GM20000 (cell line): ENCODE measurements at regions not wholly inside any gene's neighbourhood (a gene's known extent, or its start where the extent isn't known, plus 50 kb on each side); places are given as distances from the start of the nearest gene placed in this dataset.
"Not testable (repeated sequence)": the region's sequence is repeated elsewhere in the genome, so short reads cannot be mapped to it uniquely, and the experiment has no call there.

Experiments
- DNase-seq: peaks from one replicate; pipeline ENCODE4 v3.0.0; 2012; ENCODE audit warnings: low spot score
- CTCF ChIP-seq: IDR thresholded peaks from 2 replicates; pipeline ENCODE4 v1.5.1; 2012; ENCODE audit warnings: mild to moderate bottlenecking, control low read depth; ENCODE audit errors: extremely low read depth, missing control alignments

GRCh38 chr3:34077417-34078195 is 279.2 kb downstream of the PDCD6IP start:
- DNase-seq, result no peak
- TF ChIP-seq CTCF, result no peak

GRCh38 chr3:34078418-34078817 is 280.0 kb downstream of the PDCD6IP start:
- no peak for TF ChIP-seq CTCF
- DNase-seq, result no peak

- DNase-seq, result not testable (repeated sequence)
Measured at GRCh38 chr3:34079849-34080248, 281.4 kb downstream of the PDCD6IP start.

- DNase-seq, result not testable (repeated sequence)
Measured at GRCh38 chr3:34090379-34090778, 291.9 kb downstream of the PDCD6IP start.

- no peak for TF ChIP-seq CTCF
- DNase-seq, result no peak
Measured at GRCh38 chr3:34090876-34091275, 292.4 kb downstream of the PDCD6IP start.

- not testable (repeated sequence) for DNase-seq
Measured at GRCh38 chr3:34094280-34094679, 295.9 kb downstream of the PDCD6IP start.

GRCh38 chr3:34102288-34102687 is 303.9 kb downstream of the PDCD6IP start:
- no peak for TF ChIP-seq CTCF
- no peak for DNase-seq

GRCh38 chr3:34106379-34106778 is 307.9 kb downstream of the PDCD6IP start:
- DNase-seq, result no peak
- TF ChIP-seq CTCF, result no peak

GRCh38 chr3:34106879-34107278 is 308.4 kb downstream of the PDCD6IP start:
- DNase-seq, result peak; percentile 33
- TF ChIP-seq CTCF, result peak; percentile 39
